ENCODE measurements at regions not wholly inside any gene's neighbourhood (a gene's known extent, or its start where the extent isn't known, plus 50 kb on each side); places are given as distances from the start of the nearest gene placed in this dataset.

GRCh38 chr13:44318161-44318560 lies 55.5 kb upstream of the SERP2 start (continued):
- TF ChIP-seq REST (IDR thresholded peaks at IDR 0.05; ENCODE audit: unreplicated experiment) (no peak), NANOG (IDR thresholded peaks at IDR 0.05; ENCODE audit: borderline replicate concordance) (no peak), EZH2 (IDR thresholded peaks at IDR 0.05; ENCODE audit: low read depth, unreplicated experiment) (no peak), ETS1 (IDR thresholded peaks at IDR 0.05) (no peak), STAT1 (IDR thresholded peaks at IDR 0.05; ENCODE audit: unreplicated experiment) (no peak)

- peaks cover 1% of the 10 kb centered on the region for H3K27me3 Mint-ChIP-seq (ENCODE audit: insufficient read depth, low read depth, poor library complexity)
- no peak for ATAC-seq
- Histone ChIP-seq H4K20me1 (replicated peaks; ENCODE audit: insufficient read depth) (no peaks in the 10 kb centered on the region), H2AFZ (no peak overlapping the region), H3K27ac (ENCODE audit: low read depth) (no peak overlapping the region), H3K4me1 (ENCODE audit: insufficient read depth) (no peaks in the 10 kb centered on the region), H3K4me2 (no peak overlapping the region), H3K36me3 (ENCODE audit: insufficient read depth) (no peaks in the 10 kb centered on the region), H3K4me3 (no peak overlapping the region), H3K79me2 (replicated peaks; ENCODE audit: insufficient read depth) (no peaks in the 10 kb centered on the region), H3F3A (replicated peaks; ENCODE audit: low read depth) (no peaks in the 10 kb centered on the region), H3K9me2 (ENCODE audit: insufficient read depth) (no peaks in the 10 kb centered on the region; the same call in 1 of the 2 replicates), H3K27me3 (ENCODE audit: insufficient read depth) (no peaks in the 10 kb centered on the region)
- DNase-seq (ENCODE audit: low spot score) = no peak
- no peak overlapping the region for H3K27ac Mint-ChIP-seq
- peaks cover 7% of the 10 kb centered on the region; the same call in 1 of the 3 replicates for H3K9me3 Mint-ChIP-seq
- no peaks in the 10 kb centered on the region for H3K4me1 Mint-ChIP-seq
- H3K36me3 Mint-ChIP-seq (ENCODE audit: low read depth) = no peaks in the 10 kb centered on the region
- H3K4me3 Mint-ChIP-seq = no peak overlapping the region
- TF ChIP-seq REST (IDR thresholded peaks at IDR 0.05; ENCODE audit: unreplicated experiment) (no peak), EZH2phosphoT487 (IDR thresholded peaks at IDR 0.05; ENCODE audit: unreplicated experiment) (no peak), CTCF (conservative IDR thresholded peaks at IDR 0.05; ENCODE audit: low read depth in 2 of 2) (no peak), JUNB (IDR thresholded peaks at IDR 0.05; ENCODE audit: unreplicated experiment) (no peak), ZNF331 (CRISPR knock-in tag; IDR thresholded peaks at IDR 0.05; ENCODE audit: low read depth) (no peak), POLR2AphosphoS5 (IDR thresholded peaks at IDR 0.05; ENCODE audit: low read depth) (no peak), ZNF114 (CRISPR knock-in tag; IDR thresholded peaks at IDR 0.05) (no peak), EZH2 (IDR thresholded peaks at IDR 0.05; ENCODE audit: low read depth, unreplicated experiment) (no peak), ETS1 (IDR thresholded peaks at IDR 0.05) (no peak), STAT1 (IDR thresholded peaks at IDR 0.05; ENCODE audit: unreplicated experiment) (no peak), NANOG (IDR thresholded peaks at IDR 0.05; ENCODE audit: borderline replicate concordance) (no peak)
Measured at GRCh38 chr13:44320611-44321010, 53.0 kb upstream of the SERP2 start.
